GM19452 (cell line): ENCODE measurements at regions not wholly inside any gene's neighbourhood (a gene's known extent, or its start where the extent isn't known, plus 50 kb on each side); places are given as distances from the start of the nearest gene placed in this dataset.
"Not testable (repeated sequence)": the region's sequence is repeated elsewhere in the genome, so short reads cannot be mapped to it uniquely, and the experiment has no call there.

Experiments
- ATAC-seq: cut with Tn5 transposase; IDR thresholded peaks from one replicate; pipeline ENCODE4 v1.9.1; 2021; ENCODE audit not compliant: unreplicated experiment

GRCh38 chr1:213759359-213760181 is 228.2 kb upstream of the PROX1 start:
- ATAC-seq = no peak

DNA sequence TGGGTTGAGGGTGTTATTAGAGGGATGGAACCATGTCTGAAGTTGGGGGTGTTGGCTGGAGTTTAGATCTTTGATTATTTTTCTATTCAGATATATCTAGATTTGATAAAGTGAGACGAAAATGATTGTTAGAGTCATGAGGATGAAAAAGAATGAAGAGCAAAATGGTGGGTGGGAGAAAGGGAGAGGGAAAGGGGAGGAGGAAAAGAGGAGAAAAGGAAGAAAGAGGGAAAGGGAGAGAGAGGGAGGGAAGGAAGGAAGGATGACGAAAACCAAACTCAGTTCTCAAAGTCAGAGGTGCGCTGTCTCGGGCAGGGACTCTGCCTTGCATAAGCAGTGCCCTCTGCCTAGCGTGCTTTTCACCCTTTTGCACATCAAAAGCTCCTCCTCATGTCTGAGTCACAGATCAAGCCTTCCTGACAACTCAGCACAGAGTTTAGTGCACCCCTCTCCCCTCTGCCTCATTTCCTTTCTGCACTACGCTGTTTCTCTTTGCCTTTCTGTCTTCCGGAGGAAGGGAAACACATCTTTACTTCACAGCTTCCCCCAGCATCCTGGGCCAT is 225.8 kb upstream of the PROX1 start:
- ATAC-seq = no peak

DNA sequence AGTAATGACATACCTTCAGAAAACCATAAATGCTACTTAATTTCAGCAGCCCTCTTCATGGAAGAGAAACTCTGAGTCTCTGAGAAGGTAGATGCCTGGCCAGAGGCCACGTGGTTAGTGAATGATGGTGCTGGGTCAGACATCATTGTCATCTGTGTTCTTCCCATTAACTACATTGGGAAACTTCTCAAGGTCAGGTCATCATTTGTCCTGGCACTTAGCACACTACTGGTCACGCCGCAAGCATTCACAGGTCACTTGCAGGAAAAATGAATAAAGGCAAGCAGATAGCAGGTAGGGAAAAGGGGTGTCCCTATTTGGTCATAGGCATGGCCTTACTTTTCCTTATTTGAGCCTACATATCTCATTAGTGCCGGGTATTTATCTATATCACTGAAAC is 220.1 kb upstream of the PROX1 start:
- no peak for ATAC-seq

GRCh38 chr1:213772128-213773063 is 215.4 kb upstream of the PROX1 start:
- no peak for ATAC-seq

- ATAC-seq = no peak
These were observed 213.8 kb upstream of the PROX1 start for GRCh38 chr1:213773975-213774374.

DNA sequence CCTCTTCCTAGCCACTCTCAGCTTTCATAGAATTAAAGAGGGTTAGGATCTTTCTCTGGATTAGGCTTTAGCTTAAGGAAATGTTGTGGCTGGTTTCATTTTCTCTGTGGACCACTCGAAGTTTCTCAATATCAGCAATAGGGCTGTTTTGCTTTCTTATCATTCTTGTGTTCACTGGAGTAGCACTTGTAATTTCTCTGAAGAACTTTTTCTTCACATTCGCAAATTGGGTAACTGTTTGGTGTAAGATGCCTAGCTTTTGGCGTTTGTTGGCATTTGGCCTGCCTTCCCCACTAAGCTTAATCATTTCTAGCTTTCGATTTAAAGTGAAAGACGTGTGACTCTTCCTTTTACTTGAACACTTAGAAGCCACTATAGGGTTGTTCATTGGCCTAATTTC is 210.8 kb upstream of the PROX1 start:
- ATAC-seq = no peak

- ATAC-seq = no peak
These were observed 208.5 kb upstream of the PROX1 start for GRCh38 chr1:213779228-213779627.

GRCh38 chr1:213782941-213783672 is 204.7 kb upstream of the PROX1 start:
- no peak for ATAC-seq

DNA sequence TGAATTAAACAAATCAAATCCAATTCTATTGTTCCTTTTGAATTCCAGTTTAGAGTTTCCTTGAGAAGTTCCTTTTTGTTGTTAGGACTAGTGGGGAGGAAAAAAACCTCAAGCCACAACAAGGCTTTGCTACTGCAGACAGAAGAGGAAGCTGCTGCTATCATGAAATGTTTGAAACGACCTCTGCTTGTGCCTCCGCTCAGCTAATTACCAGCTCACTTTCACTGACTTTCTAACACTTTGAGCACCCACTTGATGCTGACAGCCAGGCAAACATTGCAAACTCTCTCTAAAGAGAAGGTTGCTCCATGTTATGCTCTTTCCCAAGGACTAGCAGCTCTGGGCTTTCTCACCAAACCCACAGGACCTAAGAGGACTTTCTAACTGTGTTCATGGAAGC is 203.9 kb upstream of the PROX1 start:
- ATAC-seq = no peak

DNA sequence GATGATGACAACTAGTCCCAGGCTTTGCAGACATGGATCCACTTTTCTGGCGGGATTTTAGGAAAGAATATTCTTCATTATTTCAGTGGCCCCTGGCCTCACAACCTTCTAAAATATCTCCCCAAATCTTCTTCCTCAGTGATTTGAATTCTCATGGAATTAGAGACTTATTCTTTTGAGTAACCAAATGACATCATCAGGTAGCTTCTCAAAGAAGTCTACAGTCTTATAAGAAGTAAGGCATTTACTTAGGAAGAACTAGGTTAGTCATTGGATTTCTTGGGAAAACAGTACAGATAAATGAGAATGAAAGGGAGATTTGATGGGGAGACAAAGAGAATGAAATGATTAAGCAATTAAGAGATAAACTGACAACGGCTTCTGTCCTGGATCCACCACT is 201.1 kb upstream of the PROX1 start:
- no peak for ATAC-seq

DNA sequence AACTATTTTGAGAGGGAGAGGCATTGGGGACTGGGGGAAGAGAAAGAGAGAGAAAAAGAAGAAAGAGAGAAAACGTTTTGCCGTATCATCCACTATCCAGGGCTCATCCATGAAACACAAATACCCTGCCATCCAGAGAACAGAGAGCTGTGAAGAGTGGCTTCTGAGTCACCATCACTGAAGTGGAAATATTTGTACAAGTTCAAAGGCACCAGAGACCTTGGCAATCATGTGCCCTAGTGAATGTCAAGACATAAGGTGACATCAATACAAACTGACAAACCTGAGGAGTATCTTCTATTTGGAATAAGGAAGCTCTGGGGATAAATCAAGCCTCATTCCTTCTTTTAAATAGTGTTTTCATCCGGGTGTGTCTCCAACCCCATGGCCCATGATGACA is 197.2 kb upstream of the PROX1 start:
- ATAC-seq = no peak

- no peak for ATAC-seq
These were observed 194.2 kb upstream of the PROX1 start for GRCh38 chr1:213793482-213794067.

DNA sequence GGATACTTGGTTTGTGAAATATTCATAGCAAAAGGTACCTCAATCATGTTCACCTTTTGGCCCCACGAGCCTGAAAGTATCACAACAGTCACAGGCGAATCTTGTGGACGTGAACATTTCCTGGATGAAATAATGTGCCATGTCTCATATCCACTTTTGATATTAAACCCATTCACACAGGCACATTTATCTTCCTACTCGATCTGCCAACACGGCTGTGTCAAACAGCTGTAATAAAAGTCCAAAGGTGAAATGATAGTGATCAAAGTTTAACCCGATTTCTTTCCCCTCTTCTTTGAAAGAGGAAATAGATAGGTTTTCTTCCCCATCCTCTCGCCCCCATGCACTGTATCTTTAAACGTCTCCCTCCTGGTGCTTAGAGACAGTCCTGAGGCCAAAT is 191.2 kb upstream of the PROX1 start:
- ATAC-seq = no peak

DNA sequence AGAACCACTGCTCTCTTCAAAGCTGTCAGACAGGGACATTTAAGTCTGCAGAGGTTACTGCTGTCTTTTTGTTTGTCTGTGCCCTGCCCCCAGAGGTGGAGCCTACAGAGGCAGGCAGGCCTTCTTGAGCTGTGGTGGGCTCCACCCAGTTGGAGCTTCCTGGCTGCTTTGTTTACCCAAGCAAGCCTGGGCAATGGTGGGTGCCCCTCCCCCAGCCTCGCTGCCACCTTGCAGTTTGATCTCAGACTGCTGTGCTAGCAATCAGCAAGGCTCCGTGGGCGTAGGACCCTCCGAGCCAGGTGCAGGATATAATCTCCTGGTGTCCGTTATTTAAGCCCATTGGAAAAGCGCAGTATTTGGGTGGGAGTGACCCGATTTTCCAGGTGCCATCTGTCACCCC is 179.5 kb upstream of the PROX1 start:
- ATAC-seq = not testable (repeated sequence)

DNA sequence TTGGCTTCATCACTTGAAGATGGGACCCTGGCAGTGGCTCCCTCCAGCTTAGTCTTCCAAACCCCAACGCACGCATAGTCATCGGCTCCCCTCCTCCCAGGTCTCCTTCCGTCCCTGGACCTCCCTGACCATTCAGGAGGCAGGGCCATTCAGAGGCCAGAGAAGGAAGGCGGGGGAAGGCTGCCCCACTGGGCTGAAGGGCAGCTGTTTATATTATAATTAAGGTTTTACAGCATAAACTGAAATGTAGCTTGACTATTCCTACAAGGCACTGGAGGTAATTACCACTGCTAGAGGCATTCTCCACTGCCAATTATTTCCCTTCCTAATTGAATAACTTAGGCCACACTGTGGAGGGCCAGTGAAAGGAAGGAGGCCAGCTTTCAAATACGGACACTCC is 170.6 kb upstream of the PROX1 start:
- ATAC-seq = no peak

DNA sequence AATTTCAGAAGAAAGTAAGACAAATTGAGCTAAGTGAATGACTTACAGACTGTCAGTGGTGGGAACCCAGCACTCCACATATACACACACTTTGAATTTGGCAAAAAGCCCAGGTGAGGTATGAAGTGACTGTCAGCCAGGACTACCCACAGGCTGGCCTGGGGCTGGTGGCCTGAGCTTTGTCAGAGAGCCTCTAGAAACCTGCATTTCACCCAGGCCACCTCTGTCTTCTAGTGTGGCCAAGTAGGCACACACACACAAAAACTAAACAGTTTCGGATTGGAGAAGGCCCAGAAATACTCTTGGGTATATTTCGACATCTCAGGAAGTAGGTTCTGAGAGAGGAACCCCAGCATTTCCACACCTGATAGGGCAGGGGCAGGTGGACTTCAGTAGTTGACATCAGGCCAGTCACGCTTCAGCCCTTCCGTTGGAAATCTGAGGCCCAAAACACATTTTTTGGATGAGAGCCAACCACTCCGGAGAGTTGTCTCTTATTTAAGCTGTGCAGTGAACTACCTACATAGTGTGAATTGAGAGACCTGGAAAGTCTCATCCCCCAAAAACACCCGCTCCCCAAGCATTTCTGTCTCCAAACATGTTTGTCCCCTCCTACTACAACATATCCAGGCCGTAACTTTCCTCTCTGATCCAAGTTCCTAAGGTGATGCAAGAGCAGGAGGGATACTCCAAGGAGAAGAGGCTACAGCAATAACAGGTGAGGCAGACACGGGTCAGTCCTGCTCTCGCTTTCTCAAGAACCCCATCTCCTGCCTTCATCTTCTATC is 167.2 kb upstream of the PROX1 start:
- ATAC-seq = no peak

- no peak for ATAC-seq
These were observed 166.4 kb upstream of the PROX1 start for GRCh38 chr1:213821175-213821942.

DNA sequence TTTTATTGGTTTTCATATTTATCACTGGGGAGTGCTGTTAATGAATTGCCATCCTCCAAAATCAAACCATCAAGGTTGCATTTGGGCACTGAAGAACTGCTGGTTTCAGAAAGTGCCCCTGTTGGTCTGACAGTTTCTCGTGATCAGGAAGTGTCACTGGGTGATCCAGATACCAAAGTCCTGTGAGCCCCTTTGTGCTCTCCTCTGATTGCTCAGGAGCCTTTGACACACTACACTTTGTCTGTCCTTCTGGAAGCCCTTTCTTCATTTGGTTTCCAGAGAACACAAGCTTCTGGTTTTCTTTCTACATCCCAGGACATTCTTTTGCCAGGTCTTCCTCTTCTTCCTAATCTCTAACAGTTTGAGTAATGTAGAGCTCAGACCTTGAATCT is 165.8 kb upstream of the PROX1 start:
- no peak for ATAC-seq

GRCh38 chr1:213826891-213827290 is 160.9 kb upstream of the PROX1 start:
- ATAC-seq = no peak
